A172 (cell line): ENCODE measurements at regions not wholly inside any gene's neighbourhood (a gene's known extent, or its start where the extent isn't known, plus 50 kb on each side); places are given as distances from the start of the nearest gene placed in this dataset.

Experiments used
- DNase-seq: peaks from one replicate; pipeline ENCODE4 v3.0.0-alpha.2; 2015; ENCODE audit warnings: low spot score

DNA sequence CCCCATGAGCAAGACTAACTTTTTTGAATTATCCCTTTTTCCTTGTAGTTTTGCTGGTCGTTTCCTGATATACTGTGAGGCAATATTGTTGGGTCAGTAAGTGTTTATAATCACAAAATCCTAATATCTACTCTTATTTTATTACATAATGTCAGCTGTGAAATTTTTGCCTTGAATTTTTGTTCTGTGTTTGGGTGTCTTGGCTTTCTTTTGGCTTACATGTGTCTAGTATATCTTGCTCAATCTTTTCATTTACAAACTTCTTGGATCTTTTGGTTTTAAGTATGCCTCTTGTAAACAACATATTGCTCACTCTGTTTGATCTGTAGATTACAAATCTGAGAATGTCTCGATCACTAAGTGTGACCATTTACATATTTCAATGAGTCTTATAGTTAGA lies 330.3 kb upstream of the ARGLU1 start:
- no peak for DNase-seq

DNA sequence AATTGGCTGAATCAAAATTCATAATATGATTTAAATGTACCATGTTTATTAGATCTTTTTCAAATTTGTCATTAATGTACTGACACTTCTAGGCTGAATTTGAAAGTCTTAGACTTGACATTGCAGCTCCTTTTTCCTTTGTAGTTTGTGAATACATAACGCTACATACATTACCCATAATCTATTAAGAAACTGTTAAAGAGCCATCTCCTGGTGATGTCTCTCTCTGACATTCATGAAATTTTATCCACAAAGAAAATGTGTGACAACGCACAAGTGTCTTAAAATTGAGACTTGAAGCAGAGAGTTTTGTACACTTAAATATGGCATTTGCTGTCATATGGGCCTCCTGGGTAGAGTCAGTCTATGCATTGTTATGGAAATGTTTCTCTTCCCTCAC lies 320.2 kb upstream of the ARGLU1 start:
- no peak for DNase-seq

DNA sequence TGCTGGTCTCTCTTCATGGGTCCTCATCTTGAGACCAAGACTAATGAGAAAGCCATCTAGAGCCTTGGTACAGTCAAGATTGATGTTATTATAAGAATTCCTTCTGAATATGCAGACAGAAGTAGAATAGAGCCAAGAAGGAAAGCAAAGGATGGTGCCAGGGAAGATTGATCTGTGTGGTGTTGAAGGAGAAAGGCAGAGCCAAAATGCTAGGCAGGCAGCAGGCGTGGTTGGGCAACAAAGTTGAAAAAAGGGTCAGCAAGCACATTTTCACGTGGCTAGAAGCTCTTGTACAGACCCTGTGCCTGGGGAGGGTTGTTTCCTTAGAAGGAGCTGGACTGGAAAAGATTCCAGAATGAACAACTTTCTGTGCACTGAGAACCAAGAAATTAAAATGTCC lies 319.7 kb upstream of the ARGLU1 start:
- DNase-seq, result no peak

DNA sequence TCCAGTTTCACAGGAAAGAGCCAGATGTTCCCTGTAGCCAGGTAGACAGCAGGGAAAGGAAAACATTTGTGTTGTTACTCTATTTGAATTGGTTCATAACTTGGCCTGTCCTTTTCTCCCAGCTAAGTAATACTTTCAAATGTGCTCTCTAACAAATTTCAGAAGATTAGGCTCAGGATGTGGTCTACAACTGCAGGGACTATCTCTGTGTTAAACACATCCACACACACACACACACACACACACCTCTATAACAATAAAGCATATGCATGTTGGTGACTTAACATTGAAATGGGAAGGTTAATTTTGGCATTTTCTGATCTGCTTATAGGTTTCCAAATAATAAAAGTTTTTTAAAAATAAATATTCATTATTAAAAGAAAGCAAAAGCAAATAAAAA lies 316.0 kb upstream of the ARGLU1 start:
- no peak for DNase-seq

DNA sequence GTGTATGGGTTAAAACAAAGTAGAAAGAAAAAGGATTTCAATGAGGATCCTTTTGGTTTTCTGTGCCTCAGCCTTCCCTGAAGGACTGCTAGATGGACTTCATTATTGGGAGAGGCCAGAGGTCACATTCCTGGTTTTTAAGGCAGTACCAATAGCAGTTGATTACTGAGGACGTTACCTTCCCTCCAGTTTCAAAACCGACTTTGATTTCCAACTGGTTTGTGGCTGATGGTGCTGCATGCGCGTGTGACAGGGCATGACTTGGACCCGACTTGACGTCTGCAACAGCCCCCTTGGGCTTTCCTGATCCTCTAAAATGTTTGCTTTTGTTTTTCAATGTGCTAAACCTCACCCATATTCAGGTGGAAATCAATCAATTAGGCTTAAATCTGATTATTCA lies 314.3 kb upstream of the ARGLU1 start:
- no peak for DNase-seq

DNA sequence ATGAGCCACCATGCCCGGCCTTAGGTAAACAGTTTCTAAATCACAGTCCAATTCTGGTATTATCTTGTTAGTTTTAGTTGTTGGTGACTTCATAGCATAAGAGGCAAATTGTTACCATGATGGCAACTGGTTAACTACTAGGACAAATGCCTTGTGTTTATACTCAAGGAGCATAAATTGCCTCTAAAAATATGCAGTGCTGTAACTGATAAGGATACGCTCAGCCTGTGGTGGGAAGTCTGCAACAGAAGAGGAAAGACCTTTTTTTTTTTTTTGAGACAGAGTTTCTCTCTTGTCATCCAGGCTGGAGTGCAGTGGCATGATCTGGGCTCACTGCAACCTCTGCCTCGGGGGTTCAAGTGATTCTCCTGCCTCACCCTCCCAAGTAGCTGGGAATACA lies 311.9 kb upstream of the ARGLU1 start:
- no peak for DNase-seq

DNA sequence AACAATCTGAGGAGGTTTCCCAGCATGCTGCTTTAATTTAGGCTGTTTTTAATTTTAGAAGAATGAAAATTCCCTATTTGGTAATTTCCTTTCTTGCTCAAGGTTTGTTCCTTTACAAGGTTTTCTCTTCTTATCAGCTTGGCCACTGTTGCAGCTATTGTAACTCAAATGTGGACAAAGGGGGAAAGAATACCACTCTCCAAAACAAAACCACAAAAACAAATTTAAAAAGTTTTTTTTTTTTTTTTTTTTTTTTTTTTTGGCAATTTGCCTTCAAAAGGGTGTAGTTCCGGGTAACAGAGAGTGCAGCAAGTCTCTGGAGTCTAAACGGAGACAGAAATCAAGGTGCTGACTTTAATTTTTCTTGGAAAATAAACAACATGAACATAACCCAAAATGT lies 306.4 kb upstream of the ARGLU1 start:
- no peak for DNase-seq

DNA sequence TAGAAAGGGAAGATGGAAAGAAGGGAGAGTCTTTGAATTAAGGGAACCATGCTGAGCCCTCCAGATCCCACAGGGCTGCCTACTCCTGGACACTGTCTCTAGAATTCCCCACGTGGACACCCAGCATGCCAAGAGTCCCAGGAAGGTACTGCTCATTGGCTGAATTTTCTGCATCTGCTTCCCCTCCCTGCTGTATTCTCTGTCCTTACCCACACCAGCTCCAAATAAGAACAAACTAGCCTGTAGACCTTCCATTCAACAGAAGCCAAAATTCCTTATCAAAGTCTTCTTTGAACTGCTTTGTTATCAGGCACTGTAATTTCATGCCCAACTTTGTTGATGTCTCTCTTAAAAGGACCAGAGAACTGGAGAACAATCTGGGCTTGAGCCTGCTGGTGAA lies 305.9 kb upstream of the ARGLU1 start:
- DNase-seq, result no peak

DNA sequence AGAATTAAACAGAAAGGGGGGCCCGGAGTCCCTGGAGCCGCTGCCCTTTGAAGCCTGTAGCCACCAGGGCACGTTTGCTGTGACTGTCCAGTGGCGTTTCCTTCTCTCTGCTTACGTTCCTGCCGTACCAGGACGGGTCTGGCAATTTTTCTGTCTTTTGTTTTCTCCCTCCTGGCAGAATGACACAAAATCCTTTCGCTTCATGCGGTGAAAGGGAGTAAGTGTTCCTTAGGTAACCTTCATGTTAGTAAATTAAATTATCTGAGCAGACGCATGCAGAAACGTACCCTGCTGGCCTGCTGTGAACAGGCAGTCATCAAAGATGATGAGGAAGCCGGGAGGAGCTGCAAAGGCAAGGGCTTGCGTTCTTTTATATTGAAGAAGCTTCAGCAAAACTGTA lies 299.3 kb upstream of the ARGLU1 start:
- DNase-seq, result peak; percentile 4

DNA sequence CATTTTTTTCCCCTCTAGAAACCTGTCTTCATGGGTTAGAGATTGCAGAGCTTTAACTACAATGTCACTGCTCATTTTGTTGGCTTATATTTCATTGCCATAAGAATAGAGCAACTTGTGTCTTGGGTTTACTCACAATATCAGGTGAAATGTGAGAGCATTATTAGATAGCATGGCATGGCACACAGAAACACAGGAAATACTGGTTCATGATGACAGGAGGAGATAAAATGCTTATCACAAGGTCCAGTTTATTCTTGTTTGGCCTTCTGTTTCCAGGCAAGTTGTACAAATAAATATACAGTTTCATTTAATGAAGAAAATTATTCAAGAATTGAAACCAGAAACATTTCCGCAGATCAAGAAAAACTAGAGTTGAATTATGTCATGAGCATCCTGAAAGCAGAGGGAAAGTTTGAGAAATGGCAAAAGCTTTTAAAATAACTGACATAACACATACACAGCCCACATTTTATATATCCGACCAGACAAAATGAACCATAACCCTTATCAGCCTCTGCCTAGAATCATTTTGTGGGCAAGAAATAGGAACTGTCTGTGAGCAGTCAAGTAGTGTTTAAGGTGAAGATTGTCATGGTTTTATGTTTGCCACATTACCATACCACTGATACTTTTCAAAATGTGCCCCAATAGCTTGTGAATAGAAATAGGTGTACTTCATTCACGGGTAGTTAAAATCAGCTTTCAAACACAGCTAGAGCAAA lies 297.9 kb upstream of the ARGLU1 start:
- DNase-seq, result no peak

DNA sequence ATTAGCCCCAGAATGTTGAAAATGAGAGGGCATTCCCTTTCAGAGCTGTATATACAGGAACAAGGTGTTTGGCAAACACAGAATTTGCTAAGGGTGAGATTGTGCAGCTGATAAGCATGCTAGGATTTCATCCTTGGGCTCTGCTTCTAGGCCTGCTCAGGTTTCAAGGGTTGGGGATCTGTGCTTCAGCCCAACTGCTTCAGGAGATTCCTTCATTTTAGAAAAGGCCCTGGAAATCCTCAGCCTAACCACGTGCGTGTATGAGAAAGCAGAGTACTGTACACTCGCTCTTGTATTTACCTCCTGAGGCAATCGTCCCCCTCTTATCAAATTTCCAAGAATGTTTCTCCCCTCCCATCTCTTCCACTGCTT lies 291.6 kb upstream of the ARGLU1 start:
- no peak for DNase-seq

DNA sequence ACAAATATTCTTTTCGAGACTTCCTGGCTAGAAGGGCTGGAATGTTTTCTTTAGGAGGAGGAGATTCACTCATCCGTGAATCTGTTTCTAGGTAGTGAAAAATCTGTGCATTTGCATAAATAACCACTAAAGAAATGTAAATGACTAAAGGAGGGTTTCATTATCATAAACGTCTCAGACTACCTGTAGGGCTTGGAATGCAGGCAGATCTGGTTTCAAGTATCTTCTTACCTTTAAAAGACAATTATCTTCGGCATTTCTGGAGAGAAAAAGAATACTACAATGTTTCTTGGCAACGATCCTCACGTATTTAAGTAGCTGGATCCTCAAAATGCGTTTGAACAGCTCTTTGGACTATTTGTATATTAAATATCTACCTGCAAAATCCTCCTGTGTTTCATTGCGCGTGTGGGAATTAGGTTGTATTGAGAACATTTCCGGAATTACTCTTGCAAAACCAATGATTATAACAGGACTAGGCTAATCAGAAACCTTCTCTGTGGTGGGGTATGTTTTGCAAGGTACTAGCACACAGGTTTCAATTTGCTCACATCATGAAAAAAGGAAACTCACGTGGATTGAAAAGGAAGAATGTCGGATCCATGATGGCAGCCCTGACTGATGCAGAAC lies 291.1 kb upstream of the ARGLU1 start:
- DNase-seq, result no peak

DNA sequence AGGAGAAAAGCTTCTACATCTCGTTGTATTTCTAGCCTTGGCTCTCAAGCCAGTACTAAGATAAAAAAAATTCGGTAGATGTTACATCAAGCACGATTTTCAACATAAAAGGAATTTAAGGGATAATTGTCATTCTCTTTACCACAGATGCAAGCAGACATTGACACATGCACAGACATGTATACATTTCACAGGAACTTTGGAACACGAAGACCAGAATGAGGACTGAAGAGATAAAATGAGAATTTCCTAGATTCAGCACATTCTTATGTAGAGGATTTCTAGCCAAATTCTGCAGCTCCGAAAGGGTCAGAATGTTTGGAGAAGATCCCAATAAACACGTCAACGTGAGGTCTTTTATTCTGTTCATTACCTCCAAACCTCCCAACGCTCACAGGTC lies 284.5 kb upstream of the ARGLU1 start:
- DNase-seq, result no peak

DNA sequence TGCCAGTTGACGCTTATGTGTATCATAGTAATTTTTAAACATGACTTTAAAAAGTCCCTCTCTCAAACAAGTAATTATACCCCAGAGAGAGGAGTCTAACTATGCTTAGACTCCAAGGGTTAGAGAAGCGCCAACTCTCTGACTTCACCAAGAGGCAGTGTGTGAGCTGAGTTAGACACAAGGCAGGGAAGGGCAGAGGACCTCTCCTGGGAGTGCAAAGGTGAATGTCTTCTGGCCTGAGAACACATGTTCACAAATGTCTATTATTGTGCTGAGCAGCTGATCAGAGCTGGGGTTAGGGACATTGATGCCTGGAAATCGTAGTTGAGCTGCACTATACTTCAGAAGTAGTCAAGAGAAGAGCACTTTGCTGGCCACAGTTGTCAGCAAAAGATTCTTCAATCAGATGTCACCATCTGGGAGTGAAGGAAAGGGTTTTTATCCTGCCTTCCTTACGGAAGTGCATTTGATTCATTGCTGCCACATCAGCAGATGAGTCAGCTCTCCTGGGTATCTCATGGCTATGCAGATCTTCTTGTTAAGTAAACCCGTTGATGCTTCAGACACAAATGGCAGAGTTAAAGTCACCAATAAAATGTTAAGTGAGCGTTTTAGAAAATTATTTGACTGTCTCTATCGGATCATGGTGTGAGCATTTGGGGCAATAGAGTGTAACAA lies 283.2 kb upstream of the ARGLU1 start:
- peak; percentile 32 for DNase-seq

DNA sequence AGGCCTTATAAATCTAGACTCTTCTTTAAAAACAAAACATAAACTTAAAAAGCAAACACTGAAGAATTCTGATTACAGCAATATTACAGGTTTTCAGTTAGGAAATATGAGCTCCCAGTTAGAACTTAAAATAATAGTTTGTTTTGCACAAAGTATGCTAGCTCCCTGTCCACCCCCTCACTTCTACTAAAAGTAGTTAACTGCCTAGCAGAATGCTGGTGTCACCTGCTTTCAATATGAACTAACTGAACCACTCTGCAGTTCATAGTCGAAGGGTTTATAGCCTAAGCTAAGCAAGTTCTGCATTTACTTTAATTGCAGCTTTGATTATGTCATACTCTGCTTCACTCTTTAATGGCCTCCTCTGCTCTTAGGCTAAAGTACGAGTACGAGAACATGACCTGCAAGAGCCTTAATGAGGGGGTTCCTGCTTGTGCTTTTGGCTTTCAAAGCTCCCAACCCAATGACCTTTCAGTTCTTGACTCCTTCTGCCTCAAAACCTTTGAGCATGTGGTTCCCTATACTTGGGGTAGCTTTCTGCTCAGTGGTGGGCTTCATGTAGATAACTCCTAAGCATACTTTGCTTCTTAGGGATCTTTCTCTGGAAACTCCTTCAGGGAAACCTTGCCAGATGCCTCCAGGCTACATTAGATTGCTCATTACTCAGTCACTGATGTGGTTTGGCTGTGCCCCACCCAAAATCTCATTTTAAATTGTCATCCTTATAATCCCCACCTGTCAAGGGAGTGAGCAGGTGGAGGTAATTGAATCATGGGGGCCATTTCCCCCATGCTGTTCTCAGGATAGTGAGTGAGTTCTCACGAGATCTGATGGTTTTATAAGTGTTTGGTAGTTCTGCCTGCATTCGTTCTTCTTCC lies 278.9 kb upstream of the ARGLU1 start:
- DNase-seq, result no peak

DNA sequence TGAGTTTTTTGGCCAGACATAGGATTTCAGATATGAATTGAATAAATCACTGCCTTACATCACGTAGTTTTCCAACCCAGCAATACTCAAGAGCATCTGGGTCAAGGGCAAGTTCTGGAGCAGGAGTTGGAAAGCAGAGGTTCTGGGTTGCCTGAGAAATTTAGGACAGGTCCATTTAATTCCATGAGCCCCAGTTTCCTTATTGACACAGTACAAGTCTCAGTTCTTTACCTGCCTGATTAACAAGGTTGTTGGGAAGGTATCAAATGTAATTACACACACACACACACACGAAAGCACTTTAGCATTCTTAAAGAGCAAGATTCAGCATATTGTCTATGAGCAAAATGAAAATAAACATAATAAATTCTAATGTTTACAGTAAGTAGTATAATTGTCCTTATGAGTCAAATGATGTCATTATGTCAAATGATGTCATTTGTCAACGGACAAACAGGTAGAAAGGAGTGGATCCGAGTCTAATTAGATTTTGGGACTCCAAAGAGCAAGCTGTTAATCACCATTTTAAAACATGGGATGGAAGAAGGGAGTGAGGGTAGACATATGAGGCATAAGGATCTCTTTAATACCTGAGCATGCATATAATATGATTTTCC lies 268.4 kb upstream of the ARGLU1 start:
- no peak for DNase-seq

DNA sequence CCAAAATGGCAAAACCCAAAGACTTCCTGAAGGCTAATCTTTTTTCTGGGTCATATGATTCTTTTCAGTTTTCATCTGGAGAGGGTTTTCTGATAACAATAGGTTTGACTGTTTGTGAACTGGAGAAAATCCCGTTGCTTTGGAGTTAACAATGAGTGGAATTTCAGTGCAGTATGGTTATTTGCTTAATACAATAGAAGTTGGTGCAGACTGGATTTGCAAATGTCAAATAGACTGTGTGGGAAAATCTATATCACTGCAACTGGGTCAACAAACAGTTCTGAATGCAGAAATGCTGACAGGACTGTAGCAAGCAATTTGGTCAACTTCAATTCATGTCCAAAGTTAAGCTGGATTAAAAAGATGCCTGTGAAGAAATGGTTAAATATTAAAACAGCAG lies 267.5 kb upstream of the ARGLU1 start:
- DNase-seq, result no peak

DNA sequence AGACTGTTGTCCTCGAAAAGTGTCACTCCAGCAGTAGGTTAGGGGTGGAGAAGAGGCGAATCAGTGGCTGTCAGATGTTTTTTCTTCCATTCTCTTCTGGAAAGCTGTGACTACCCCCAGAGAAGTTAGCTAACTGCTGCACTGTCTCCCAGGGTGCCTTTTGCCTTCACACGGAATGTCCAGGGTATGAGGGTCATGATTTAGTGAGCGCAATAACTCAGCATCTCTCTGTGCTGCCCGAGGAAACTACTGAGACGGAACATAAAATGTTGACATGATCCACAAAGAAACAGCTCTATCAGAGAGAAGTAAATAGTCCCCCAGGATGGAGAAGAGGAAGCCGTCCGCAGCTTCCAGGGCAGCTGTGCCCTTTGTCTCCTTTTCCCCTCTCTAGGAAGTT lies 254.0 kb upstream of the ARGLU1 start:
- no peak for DNase-seq

DNA sequence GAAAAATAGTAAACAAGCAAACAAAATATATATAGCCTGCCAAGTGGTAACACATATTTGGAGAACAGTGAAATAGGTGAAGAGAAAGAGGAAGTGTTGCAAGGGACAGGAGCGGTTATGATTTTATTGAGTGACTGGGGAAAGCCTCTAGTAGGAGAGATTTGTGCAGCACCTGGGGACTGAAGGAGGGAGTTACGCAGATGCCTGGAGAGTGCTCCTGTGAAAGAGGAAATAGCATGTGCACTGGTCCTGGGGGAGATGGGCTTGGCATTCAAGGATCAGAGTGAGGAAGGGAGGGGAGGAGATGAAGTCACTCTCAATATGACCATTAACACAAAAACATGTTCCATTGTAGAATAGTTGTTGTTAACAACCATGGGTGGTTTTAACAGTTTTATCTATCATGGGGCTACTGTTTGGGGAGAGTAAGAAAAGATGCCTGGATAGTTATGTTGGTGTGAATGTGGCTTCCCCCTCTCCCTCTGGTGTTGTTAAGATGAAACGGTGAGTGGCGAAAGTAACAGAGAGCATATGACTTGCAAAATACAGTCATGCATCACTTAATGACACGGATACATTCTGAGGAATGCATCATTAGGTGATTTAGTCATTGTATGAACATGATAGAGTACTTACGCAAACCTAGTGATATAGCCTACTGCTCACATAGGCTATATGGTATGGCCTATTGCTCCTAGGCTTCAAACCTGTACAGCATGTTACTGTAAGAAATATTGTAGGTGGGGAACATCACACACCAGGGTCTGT lies 251.7 kb upstream of the ARGLU1 start:
- DNase-seq, result no peak

DNA sequence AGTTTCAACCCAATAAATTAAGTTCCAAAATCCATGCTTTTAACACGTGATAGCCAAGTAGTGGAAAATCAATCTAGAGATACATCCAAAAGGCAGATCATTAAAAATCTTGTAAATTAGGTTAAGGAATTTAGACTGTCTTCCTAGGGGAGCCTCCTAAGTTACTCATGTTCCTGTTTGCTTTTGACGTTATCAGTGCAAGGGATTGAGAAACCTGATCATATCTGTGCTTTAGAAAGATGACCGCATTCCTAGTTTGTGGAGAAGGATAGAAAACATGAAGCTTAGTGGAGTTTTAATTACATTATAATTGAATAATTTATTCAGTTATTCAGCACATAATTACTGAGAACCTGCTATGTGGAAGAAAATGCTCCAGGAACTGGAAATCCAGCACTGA lies 251.0 kb upstream of the ARGLU1 start:
- no peak for DNase-seq

DNA sequence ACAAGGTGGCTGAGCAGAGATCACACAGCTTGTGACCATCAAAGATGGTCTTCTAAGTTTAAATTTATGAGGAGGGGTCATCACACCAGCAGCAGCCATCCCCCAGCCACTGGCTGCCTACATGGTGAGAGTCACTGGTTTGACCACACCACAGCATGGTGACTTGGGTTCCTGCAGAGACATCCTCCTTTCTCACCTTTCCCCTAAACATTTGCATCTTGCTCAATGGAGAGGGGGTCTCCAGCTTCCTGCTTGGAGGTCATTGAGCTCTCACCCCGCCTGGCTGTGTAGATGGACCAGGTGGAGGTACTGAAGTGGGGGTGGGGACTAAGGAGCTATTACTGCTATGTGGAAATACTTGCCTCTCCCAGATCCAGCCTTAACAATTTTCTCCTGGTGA lies 247.6 kb upstream of the ARGLU1 start:
- no peak for DNase-seq
